SU-DHL-6 (cell line): ENCODE measurements at regions not wholly inside any gene's neighbourhood (a gene's known extent, or its start where the extent isn't known, plus 50 kb on each side); places are given as distances from the start of the nearest gene placed in this dataset.

Experiments
- H2AFZ ChIP-seq: fragments of 200-600 bp; sonication (generic); 2 replicates; pipeline ENCODE4 v1.6.1; 2014; ENCODE audit warnings: low read depth, mild to moderate bottlenecking, moderate library complexity, mixed read lengths, antibody characterized with exemption, low read length; ENCODE audit not compliant: severe bottlenecking
- H3F3A ChIP-seq: fragments of 200-600 bp; shearing (Covaris generic); 2 replicates; pipeline ENCODE4 v1.6.0; 2016; ENCODE audit warnings: antibody characterized with exemption, mild to moderate bottlenecking; ENCODE audit not compliant: insufficient read depth
- H3K27ac ChIP-seq: fragments of 200-600 bp; sonication (generic); 2 replicates; pipeline ENCODE4 v1.5.1; 2016; ENCODE audit warnings: low read depth, mild to moderate bottlenecking, low read length, moderate library complexity, mixed read lengths
- H3K27me3 ChIP-seq: fragments of 200-600 bp; sonication (generic), shearing (Covaris generic); 2 replicates; pipeline ENCODE4 v1.6.0; 2014; ENCODE audit warnings: mild to moderate bottlenecking, low read length
- H3K36me3 ChIP-seq: fragments of 200-600 bp; sonication (generic); 2 replicates; pipeline ENCODE4 v1.6.1; 2014; ENCODE audit warnings: mild to moderate bottlenecking, low read length, mixed read lengths
- H3K4me2 ChIP-seq: fragments of 300-600, 200-600 bp; shearing (Covaris generic), sonication (generic); 2 replicates; pipeline ENCODE4 v1.6.0; 2014; ENCODE audit warnings: low read length, low read depth, mild to moderate bottlenecking; ENCODE audit not compliant: poor library complexity, severe bottlenecking
- H3K4me3 ChIP-seq: fragments of 200-600 bp; sonication (generic); 2 replicates; pipeline ENCODE4 v1.5.1; 2014; ENCODE audit warnings: antibody characterized with exemption, low read length, mild to moderate bottlenecking, mixed read lengths; ENCODE audit not compliant: insufficient read depth, poor library complexity, severe bottlenecking
- H3K79me2 ChIP-seq: fragments of 200-600 bp; sonication (generic); 2 replicates; pipeline ENCODE4 v1.6.1; 2014; ENCODE audit warnings: mild to moderate bottlenecking, low read length, moderate library complexity; ENCODE audit not compliant: insufficient read depth
- H3K9ac ChIP-seq: fragments of 200-600 bp; sonication (generic); 2 replicates; pipeline ENCODE4 v1.7.0; 2014; ENCODE audit warnings: mild to moderate bottlenecking, low read length
- H3K9me2 ChIP-seq: fragments of 200-600 bp; sonication (generic); replicated peaks from 2 replicates; pipeline ENCODE4 v1.6.1; 2014; ENCODE audit warnings: low read length; ENCODE audit not compliant: insufficient read depth
- H3K9me3 ChIP-seq: fragments of 200-600 bp; sonication (generic); 2 replicates; pipeline ENCODE4 v1.6.1; 2014; ENCODE audit warnings: low read length, mixed read lengths; ENCODE audit not compliant: insufficient read depth
- H4K20me1 ChIP-seq: fragments of 200-600 bp; sonication (generic); 2 replicates; pipeline ENCODE4 v1.6.1; 2014; ENCODE audit warnings: low read depth, mild to moderate bottlenecking, antibody characterized with exemption, low read length, moderate library complexity, mixed read lengths
- CTCF ChIP-seq: fragments of 200-600 bp; sonication (generic); IDR thresholded peaks from one replicate; pipeline ENCODE4 v1.5.1; 2017; ENCODE audit warnings: antibody characterized with exemption, mild to moderate bottlenecking, low read length, moderate library complexity; ENCODE audit not compliant: insufficient read depth, poor library complexity, severe bottlenecking
- EZH2phosphoT487 ChIP-seq: fragments of 200-600 bp; sonication (generic), shearing (Covaris generic); conservative IDR thresholded peaks from 2 replicates; pipeline ENCODE4 v1.6.1; 2018; ENCODE audit warnings: mild to moderate bottlenecking, antibody characterized with exemption, low read length, moderate library complexity, mixed read lengths

GRCh38 chr5:133783481-133783880 lies 171.1 kb upstream of the FSTL4 start:
- Histone ChIP-seq H4K20me1 (no peaks in the 10 kb centered on the region), H3K9me3 (no peaks in the 10 kb centered on the region), H3F3A (no peaks in the 10 kb centered on the region), H3K4me2 (no peak overlapping the region), H3K36me3 (no peaks in the 10 kb centered on the region), H3K79me2 (no peaks in the 10 kb centered on the region), H3K9ac (no peak overlapping the region), H3K27me3 (no peaks in the 10 kb centered on the region), H3K4me3 (no peak overlapping the region), H2AFZ (no peak overlapping the region), H3K9me2 (no peaks in the 10 kb centered on the region), H3K27ac (no peak overlapping the region)
- no peak for TF ChIP-seq EZH2phosphoT487
- TF ChIP-seq CTCF: no peak

- H3K79me2 ChIP-seq: no peaks in the 10 kb centered on the region
- H3K9ac ChIP-seq: no peak overlapping the region
- no peaks in the 10 kb centered on the region for H3K9me2 ChIP-seq
- no peaks in the 10 kb centered on the region for H3K27me3 ChIP-seq
- H3K4me3 ChIP-seq: no peak overlapping the region
- no peaks in the 10 kb centered on the region for H3F3A ChIP-seq
- H3K4me2 ChIP-seq: no peak overlapping the region
- H3K27ac ChIP-seq: no peak overlapping the region
- no peaks in the 10 kb centered on the region for H3K9me3 ChIP-seq
- H3K36me3 ChIP-seq: no peaks in the 10 kb centered on the region
- H4K20me1 ChIP-seq: no peaks in the 10 kb centered on the region
- H2AFZ ChIP-seq: no peak overlapping the region
- TF ChIP-seq CTCF (no peak), EZH2phosphoT487 (no peak)
Measured at GRCh38 chr5:133782736-133783135, 170.4 kb upstream of the FSTL4 start.

- Histone ChIP-seq H3K27me3 (no peaks in the 10 kb centered on the region), H3K79me2 (no peaks in the 10 kb centered on the region), H3K9me3 (no peaks in the 10 kb centered on the region), H2AFZ (no peak overlapping the region), H3K9ac (no peak overlapping the region), H3K9me2 (no peaks in the 10 kb centered on the region), H4K20me1 (no peaks in the 10 kb centered on the region), H3F3A (no peaks in the 10 kb centered on the region), H3K4me2 (no peak overlapping the region), H3K27ac (no peak overlapping the region), H3K4me3 (no peak overlapping the region), H3K36me3 (no peaks in the 10 kb centered on the region)
- no peak for TF ChIP-seq EZH2phosphoT487
- no peak for TF ChIP-seq CTCF
Measured at GRCh38 chr5:133781436-133782225, 169.3 kb upstream of the FSTL4 start.
